Kidney (tissue), 13 donors: ENCODE measurements at regions not wholly inside any gene's neighbourhood (a gene's known extent, or its start where the extent isn't known, plus 50 kb on each side); places are given as distances from the start of the nearest gene placed in this dataset.

ENCODE experiments used
- DNase-seq, 5 donors: peaks; one replicate each; pipeline ENCODE4 v3.0.0-alpha.2; 2013 to 2020
- FAIRE-seq: peaks from 2 replicates; lab custom pipeline; 2012; peaks lifted over from hg19 to GRCh38; lab: Jason Lieb, UNC
- H3K27ac ChIP-seq, 2 donors: one replicate each; pipeline ENCODE4 v1.7.0; 2013; ENCODE audit warnings: low read depth in 2 of 2, low read length in 2 of 2, inconsistent platforms in 1 of 2
- H3K27me3 ChIP-seq: one replicate; pipeline ENCODE4 v1.7.1; 2013; ENCODE audit warnings: low read length, inconsistent platforms; ENCODE audit not compliant: control insufficient read depth, insufficient read depth
- H3K36me3 ChIP-seq, 3 donors: one replicate each; pipeline versions ENCODE4 v1.7.0 to v1.7.1; 2013; ENCODE audit warnings: low read length in 3 of 3, control low read depth in 1 of 3, inconsistent platforms in 1 of 3; ENCODE audit not compliant: insufficient read depth in 3 of 3, control insufficient read depth in 2 of 3
- H3K4me1 ChIP-seq, 3 donors: one replicate each; pipeline versions ENCODE4 v1.7.0 to v1.7.1; 2013; ENCODE audit warnings: low read length in 3 of 3, inconsistent platforms in 1 of 3, low read depth in 1 of 3; ENCODE audit not compliant: control insufficient read depth in 2 of 3, insufficient read depth in 2 of 3
- H3K4me3 ChIP-seq, 3 donors: one replicate each; pipeline versions ENCODE4 v1.7.0 to v1.8.1; 2013; ENCODE audit warnings: low read length in 3 of 3, control low read depth in 1 of 3, inconsistent platforms in 1 of 3
- H3K9ac ChIP-seq, 3 donors: one replicate each; pipeline versions ENCODE4 v1.7.0 to v1.7.1; 2013; ENCODE audit warnings: low read length in 3 of 3, control low read depth in 1 of 3, inconsistent platforms in 1 of 3
- H3K9me3 ChIP-seq, 3 donors: one replicate each; pipeline versions ENCODE4 v1.7.0 to v1.7.1; 2013; ENCODE audit warnings: low read length in 3 of 3, control low read depth in 1 of 3, inconsistent platforms in 1 of 3; ENCODE audit not compliant: control insufficient read depth in 2 of 3, insufficient read depth in 1 of 3
- intact Hi-C: fragments of 100-400 bp; cut with DNase I; formaldehyde crosslinking; loops from one replicate; pipeline ENCODE4 v1.11.1; 2022
- TF ChIP-seq, protein P1 (sequence below): IDR thresholded peaks from 3 replicates; pipeline ENCODE4 v1.5.1; 2012; ENCODE audit warnings: mild to moderate bottlenecking, moderate library complexity, borderline replicate concordance; ENCODE audit not compliant: insufficient read depth; ENCODE audit errors: extremely low read depth
- donor health status: control.
- donor health status: control.
- donor health status: control.
- donor health status: control.
- donor health status: control.
- donor health status: DM: yes; HTN: yes; CAD: no.
- donor health status: Normal renal cell carcinoma (clear cell type).

DNA sequence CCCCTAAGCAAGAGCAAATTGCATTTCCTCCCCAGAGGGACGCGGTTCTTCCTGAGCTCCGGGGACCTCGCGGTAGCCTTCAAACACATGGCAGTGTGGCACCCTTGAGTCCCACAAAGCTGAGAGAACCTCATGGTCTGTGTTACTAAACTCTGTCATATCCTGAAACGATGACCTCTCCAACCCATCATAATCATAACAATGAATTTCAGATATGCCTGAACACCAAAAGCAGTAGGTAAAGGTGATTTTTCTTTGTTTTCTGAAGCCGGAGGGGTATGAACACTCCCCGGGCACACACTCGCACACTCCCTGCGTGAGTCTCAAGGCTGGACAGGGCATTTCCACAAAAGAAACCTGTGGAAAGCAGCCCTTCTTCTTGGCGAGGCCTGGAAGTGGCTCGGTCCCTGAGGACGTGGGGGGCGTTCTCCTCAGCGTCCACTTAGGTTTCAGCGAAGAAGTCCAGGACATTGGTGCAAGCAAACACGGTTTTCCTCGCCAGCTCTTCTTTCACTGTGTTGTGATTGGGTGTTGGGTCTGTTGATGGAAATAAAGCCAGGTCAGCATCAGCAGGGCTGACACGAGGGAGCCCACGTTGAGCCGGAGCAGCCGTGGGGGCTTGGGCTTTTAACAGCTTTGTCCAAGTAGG lies 183.4 kb downstream of the ERMARD start:
- no peaks in the 10 kb centered on the region for H3K36me3 ChIP-seq
- TF ChIP-seq, protein P1, sequence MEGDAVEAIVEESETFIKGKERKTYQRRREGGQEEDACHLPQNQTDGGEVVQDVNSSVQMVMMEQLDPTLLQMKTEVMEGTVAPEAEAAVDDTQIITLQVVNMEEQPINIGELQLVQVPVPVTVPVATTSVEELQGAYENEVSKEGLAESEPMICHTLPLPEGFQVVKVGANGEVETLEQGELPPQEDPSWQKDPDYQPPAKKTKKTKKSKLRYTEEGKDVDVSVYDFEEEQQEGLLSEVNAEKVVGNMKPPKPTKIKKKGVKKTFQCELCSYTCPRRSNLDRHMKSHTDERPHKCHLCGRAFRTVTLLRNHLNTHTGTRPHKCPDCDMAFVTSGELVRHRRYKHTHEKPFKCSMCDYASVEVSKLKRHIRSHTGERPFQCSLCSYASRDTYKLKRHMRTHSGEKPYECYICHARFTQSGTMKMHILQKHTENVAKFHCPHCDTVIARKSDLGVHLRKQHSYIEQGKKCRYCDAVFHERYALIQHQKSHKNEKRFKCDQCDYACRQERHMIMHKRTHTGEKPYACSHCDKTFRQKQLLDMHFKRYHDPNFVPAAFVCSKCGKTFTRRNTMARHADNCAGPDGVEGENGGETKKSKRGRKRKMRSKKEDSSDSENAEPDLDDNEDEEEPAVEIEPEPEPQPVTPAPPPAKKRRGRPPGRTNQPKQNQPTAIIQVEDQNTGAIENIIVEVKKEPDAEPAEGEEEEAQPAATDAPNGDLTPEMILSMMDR, result no peak
- no peaks in the 10 kb centered on the region for H3K27me3 ChIP-seq
- intact Hi-C loops, result no loop called here
- H3K9me3 ChIP-seq, result no peaks in the 10 kb centered on the region
- H3K4me1 ChIP-seq, result peaks cover 0 to 11% (median 6%) of the 10 kb centered on the region in 3 donors
- no peak overlapping the region for H3K9ac ChIP-seq
- DNase-seq (peak in 2 of 5 donors; percentile 60 to 69), FAIRE-seq (no peak)
- H3K27ac ChIP-seq, result no peak overlapping the region
- H3K4me3 ChIP-seq, result no peak overlapping the region

DNA sequence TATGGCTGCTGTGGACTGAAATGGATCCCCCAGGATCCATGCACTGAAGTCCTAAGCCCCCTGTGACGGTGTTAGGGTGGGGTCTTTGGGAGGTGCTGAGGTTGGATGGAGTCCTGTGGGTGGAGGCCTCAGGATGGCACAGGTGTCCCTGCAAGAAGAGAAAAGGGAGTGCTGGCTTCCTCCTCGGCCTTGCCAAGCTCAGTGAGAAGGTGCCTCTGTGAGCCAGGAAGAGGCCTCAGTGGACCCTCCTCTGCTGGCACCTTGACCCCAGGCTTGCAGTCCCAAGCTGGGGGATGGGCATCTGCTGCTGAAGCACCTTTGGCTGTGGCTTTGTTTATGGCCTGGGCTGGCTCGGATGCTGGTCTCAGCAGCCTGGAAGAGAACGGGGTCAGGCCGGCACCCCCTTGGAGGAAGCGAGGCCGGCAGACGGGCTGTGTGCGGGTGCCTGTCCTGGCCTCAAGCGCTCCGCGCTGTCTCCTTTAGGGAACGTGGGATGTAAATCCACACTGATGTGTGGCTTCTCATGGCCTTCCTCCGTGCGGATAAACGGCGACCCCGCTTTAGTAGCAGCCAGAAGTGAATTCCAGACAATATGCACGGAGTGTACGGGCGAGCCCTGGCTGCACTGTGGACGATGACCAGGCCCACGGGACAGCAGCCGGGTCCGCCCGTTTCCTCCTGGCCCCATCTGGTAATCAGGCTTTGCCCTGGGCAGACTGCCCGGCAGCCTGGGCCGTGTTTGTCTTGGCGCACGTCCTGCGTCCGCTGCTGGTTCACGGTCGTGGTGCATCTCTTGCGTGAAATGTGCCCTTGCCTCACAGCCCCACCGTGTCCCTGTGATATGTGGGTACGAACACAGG lies 182.6 kb downstream of the ERMARD start:
- no peak for FAIRE-seq
- peaks cover 0 to 11% (median 6%) of the 10 kb centered on the region in 3 donors for H3K4me1 ChIP-seq
- intact Hi-C loops, result no loop called here
- TF ChIP-seq, protein P1, result no peak
- H3K4me3 ChIP-seq, result no peak overlapping the region
- no peaks in the 10 kb centered on the region for H3K36me3 ChIP-seq
- H3K9ac ChIP-seq, result no peak overlapping the region
- peak overlapping the region in 1 of 2 donors; percentile 11 for H3K27ac ChIP-seq
- peak in 1 of 5 donors; percentile 95 for DNase-seq
- no peaks in the 10 kb centered on the region for H3K27me3 ChIP-seq
- H3K9me3 ChIP-seq, result no peaks in the 10 kb centered on the region

DNA sequence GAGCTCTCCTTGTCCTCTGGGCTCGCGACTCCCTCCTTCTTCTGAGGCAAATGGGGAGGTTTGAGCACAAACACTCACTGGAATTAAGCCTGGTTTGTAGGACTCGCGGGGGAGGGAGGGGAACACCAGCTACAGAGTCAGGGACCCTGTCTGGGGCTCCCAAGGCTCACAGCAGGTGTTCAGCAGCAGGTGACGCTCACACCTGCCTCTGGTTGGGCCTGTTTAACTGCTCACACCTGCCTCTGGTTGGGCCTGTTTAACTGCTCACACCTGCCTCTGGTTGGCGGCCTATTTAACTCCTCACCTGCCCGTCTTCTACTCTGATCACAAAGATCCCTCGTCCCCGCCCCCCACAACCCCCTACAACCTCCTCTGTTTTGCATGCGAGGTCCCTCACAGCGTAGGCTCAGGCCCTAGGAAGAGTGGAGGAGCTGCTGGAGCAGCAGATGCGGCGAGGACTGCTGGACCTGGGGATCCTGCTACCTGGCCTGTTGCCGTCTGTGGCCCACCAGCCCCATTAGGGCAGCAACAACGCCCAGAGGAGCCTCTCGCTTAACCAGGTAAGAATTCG lies 181.9 kb downstream of the ERMARD start:
- H3K9ac ChIP-seq, result no peak overlapping the region
- FAIRE-seq, result no peak
- no peaks in the 10 kb centered on the region for H3K9me3 ChIP-seq
- no peaks in the 10 kb centered on the region for H3K36me3 ChIP-seq
- no peak overlapping the region for H3K27ac ChIP-seq
- DNase-seq, result peak in 3 of 5 donors; percentile 46 to 56 (median 51)
- peaks cover 0 to 11% (median 6%) of the 10 kb centered on the region in 3 donors for H3K4me1 ChIP-seq
- H3K27me3 ChIP-seq, result no peaks in the 10 kb centered on the region
- TF ChIP-seq, protein P1, result no peak
- H3K4me3 ChIP-seq, result no peak overlapping the region
- intact Hi-C loops, result no loop called here
